GM03348 (cell line): ENCODE measurements at regions not wholly inside any gene's neighbourhood (a gene's known extent, or its start where the extent isn't known, plus 50 kb on each side); places are given as distances from the start of the nearest gene placed in this dataset.
A peak's percentile ranks its signal among the peaks of the same experiment; 100 is the strongest.

ENCODE experiments used
- DNase-seq: peaks from one replicate; pipeline ENCODE4 v3.0.0; 2012; ENCODE audit warnings: low spot score

DNA sequence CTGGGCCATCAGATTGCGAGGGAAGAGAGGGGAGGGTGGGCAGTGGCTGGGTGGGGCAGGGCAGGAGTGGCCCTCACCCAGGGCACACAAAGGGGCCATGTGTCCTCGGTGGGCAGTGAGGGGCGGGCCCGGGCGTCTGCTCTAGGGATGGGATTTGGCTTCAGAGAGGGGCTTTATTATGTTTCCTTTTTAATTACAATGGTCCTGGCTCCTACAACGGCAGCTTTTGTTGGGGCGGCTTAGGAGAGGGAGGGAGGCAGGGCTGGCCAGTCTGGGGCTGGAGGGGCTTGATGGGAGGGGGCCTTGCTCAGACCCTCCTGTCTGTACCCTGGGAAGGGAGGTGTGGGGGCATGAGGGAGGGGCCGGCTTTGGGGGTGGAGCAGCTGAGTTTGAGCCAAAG is 102.8 kb upstream of the WNT4 start:
- DNase-seq: no peak

DNA sequence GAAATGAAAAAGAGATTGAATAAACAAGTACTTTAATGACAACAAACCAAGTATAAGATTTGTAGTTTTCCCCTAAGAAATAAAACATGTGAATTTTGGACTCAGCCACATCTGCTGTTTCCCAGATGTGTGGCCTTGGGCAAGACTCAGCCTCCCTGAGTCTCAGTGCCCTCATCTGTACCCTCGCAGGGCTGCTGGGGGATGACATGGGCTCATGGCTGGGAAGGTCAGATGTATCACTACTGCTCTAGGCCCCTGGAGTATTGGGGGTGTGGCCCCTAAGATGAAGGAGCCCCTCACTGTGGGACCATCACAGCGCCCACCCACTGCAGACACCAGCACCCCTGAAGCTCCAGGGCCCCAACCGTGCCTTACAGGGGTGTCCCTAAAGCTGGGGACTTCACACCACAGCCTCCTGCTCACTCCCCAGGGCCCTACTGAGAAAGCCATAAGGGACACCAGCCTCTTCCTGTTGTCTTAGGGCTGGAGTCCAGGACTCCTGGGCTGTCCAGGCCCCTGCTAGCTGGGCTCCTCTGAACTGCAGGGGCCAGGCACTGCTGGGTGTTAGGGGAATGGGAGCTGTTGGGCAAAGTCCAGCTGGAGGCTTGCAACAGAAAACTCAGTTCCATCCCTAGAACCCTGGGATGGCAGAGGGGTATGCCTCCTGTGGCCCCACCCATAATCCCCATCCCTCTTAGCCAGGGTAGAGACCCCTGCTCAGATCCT is 104.0 kb upstream of the WNT4 start:
- DNase-seq: no peak

DNA sequence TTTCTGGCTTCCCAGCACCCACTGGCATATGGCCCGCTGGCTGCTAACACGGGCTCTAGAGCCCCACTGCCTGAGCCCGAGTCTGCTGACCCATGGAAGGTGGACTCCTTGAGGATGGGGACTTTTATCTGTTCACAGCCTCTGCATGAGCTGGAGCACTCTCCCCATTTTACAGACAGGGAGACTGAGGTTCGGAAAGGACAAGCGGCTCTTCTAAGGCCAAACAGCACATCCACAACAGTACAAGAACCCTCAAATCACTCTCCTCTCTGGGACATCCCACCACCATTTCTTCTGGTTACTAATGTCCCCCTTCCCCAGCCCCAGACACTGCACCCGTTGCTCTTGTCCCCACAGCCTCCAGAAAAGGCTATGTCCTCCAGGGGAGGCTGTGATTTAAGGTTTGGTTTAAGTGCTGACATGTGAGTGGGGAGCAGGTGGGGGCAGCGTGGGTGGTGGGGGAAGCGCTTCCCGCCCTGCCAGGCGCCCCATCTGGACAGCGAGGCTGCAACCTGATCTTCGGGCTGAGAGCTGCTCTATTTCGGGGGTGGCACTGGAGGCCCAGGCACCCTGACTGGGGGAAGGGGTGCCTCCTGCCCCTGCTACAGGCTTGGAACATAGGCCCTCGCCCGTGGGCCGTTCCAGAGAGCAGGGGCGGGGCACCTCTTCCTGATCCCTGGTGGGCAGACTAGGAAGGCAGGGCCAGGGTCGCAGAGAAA is 104.8 kb upstream of the WNT4 start:
- no peak for DNase-seq

DNA sequence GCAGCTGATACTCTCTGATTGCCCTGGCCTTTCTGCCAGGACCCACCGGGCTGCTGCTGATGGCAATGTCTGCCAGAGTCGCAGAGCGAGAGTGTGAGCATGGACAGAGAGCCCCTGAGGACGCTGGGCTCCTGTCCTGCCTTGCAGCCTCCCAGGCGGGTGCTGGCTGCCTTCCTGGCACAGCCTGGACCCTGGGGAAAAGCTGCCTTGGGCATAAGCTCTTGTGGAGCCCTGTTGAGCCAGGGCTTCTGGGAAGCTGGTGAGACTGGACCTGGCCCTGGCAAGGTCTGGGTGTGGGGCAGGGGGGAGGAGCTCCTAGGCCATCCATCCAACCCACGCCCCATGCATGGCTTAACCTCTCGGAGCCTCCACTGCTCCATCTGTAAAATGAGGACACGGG is 105.8 kb upstream of the WNT4 start:
- no peak for DNase-seq

DNA sequence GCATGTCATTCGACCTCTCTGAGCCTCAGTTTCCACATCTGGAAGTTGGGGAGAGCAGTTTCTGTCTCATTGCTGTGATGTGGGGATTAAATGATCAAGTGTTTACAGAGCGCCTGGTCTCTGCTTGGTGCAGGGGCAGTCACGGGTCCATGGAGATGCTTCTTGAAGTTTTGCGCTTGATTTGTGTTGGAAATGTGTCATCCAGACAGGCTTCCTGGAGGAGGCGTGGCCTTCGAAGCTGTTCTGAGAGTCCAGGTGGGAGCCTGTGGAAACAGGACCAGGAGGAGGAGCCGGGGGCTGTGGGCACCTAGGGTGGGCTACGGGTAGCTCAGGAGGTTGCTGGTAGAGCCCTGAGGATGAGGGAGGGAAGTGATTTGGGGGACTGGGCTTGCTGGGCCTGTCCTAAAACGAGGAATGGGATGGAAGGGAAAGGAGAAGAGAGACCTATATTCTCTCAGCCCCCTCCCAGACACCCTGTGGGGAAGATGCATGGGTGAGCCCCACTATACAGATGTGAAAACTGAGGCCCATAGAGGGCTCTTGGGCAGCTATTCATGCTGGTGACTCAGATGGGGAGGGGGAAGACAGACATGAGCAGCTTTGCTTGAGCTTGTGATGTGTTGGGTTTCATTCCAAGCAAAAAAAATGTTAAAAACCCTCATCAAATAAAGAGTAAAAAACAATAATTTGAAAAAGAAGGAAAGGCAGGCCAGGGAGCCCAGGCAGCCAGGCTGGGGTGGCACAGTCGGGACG is 107.2 kb upstream of the WNT4 start:
- DNase-seq: peak; percentile 34

DNA sequence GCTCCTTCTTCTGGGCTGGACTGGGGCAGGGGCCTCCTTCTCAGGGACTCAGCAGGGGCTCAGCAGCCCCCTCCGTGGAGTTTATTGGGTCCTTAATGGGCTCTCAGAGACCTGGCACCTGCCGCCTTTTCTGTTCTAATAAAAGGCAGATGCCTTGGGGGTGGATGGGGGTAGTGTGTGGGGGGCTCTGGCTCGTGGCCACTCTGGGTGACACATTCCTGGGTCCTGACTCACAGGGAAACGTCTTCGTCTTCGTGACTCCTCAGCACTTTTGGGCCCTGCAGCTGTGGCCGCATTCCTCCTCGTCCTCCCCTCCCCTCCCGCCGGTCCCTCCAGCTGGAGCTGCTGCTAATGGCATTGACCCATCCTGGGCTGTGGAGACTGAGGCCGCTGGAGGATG is 107.8 kb upstream of the WNT4 start:
- DNase-seq: peak; percentile 72

DNA sequence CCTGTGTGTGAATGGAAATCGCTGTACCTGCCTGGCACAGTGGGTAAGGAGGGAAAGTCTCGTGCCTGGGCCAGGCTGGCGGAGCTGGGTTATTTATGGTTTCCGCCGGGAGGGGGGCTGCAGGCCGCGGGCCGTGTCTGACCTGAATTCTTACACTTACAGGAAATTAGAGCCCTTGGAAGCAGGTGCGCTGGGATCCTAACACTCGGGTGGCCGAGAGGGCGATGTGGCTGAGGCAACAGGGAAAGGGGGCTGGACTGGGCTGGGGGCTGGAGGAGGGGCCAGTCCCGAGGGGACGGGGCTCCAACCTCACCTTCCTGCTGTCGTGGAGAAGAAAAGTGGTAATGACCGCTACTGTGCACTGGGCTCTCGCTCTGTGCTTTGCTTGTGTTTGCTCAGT is 109.4 kb upstream of the WNT4 start:
- DNase-seq: no peak

DNA sequence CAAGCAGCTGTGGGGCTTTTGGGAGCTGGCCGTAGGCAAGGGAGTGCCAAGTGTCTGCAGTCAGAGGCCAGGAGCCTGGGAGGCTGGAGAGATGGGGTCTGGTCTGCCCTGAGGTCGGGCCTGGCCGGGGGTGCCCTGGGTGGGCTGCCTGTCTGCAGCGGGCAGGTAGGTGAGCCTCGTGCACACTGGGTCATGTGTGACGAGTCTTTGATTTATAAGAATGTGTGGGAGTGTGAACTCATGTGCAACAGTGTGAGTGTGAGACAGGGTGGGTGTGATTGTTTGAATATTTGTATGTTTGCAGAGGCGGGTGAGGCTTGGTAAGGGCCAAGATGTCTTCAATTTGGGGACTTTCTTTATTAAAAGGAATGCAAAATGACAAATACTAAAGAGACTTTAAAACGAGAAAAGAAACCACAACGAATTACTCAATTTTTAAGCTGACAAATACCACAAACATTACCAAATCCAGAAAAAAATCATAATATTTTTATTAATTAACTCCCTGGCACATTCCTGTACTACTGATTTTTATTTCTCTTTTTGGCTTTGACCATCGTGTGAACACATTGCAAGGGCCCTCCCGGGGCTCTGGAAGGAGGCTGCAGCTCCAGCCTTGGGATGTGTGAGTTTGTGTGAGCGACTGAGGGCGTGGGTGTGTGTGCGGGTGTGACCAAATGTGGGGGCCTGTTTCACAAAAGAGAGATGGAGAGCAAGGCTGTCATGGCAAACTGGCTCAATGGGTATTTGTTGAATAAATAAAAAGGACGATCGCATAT is 110.3 kb upstream of the WNT4 start:
- peak; percentile 67 for DNase-seq

DNA sequence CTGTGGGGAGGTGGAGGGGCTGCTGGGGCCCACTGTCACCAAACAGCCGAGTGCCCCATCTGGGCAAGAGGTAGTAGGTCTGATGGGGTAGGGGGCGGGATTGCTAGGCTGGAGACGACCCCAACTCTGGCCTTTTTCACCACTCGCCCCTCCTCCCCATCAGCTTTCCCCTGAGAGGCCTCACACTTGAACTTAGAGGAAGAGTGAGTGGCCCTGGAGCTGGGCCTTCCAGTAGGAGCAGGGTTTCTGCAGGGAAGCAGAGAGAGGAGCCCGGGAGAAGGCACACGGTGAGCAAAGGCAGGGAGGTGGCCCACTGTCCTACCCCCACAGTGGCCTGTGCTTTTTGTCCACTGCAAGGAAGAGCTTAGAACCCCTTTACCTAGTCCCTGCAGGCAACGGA is 111.9 kb upstream of the WNT4 start:
- no peak for DNase-seq

DNA sequence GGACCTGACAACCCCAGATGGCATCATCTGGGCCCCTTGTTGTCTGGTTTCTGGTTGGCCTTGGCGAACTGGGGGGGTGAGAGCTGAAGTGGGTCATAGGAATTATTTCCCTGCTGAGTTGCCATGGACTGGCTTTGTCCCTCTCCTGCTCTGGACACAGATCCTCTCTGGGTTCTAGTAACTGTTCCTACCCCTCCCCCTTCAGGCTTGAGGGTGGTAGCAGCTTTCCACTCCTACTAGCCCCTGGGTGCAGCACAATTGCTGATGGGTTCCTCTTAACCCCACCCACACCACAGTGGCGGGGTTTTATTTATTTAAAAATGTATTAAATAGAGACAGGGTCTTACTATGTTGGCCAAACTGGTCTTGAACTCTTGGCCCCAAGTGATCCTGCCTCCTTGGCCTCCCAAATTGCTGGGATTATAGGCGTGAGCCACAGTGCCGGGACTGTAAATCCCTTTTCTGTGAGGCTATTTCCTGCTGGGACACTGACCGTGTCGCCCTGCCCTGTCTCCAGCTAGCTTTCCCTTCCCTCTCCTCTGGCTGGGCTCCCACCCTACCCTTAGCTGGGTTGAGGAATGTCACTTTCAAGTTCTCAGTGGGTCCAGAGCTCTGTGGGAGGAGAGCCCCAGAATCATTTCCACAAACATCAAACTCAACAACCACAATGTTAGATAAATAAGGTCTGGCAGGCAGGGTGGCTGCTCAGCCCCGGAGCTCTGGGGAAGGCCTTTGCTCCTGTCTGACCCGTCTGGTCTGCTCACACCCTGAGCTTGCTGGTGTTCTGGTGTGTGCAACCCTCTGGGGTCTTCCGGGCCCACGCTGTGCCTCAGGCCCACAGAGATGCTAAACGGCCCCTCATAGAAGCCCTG is 112.7 kb upstream of the WNT4 start:
- DNase-seq: no peak

DNA sequence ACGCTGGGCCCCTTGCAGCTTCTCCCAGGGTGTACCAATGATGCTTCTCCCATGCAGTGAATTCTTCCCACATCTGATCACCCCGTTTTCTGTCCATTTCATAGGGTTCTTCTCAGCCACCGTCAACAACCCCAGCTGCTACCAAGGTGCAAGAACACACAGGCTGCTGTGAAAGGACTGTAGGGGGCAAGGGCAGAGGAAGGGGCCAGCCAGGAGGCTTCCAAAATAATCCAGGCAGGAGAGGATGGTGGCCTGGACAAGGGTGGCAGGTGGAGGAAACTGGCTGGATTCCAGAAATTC is 113.3 kb upstream of the WNT4 start:
- no peak for DNase-seq

DNA sequence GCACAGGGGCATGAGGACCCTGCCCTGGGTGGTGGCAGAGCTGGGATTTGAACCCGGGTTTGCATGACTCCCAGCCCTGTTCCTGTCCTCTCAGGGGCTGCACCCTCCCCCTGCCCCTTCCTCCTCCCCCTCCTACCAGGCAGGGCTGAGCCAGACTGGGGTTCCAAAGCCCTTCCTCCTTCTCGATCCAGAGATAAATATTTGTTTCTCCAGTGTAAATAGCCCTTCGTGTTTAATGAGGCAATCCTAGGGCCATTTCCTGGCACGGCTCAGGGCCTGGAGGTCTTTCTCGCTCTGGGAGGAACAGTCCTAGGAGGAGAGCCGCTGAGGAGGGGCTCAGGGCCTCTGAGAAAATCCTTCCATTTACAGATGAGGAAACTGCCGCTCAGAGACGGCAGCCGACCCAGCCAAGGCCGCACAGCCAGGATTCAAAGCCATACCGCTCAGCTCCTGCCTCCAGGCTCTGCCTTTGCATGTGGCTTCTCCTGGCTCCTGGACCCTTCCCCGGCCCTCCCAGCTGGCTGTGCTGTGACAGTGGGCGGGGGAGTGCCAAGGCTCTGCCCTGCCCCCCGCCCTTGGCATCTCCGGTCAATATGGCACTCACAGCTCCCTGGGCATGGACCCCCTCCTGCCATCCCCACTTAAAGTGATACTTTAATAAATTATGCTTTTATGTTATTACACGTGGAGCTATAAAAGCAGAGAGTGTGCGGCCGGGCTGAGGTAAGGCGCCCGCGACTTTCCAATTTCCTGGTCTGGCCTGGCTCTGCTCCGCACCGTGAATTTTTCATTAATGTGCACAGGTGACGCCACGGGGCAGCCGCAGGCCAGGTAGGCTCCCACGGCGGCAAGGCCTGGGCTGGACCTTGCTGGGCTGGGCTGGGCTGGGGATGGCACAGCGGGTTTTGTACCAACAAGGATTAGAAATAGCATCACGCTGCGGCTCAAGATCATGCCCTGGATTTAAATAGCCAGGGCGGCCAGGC is 114.7 kb upstream of the WNT4 start:
- no peak for DNase-seq

DNA sequence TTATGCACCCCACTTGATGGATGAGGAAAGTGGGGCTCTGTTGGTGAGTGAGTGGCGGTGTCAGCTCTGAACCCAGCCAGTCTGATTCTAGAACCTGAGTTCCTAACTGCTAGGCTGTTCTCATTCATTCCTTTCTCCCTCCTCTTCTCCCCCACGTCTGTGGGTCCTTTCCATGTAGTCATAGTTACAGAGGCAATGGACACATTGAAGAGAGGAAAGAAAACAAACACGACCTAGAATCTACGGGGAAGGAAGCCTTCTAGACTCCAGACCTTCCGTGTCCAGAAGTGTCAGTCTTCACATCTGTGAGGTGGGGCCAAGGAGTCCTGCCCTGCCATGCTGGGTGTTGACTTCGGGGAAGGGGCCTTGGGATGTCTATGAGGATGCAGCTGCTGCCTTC is 115.8 kb upstream of the WNT4 start:
- DNase-seq: no peak

DNA sequence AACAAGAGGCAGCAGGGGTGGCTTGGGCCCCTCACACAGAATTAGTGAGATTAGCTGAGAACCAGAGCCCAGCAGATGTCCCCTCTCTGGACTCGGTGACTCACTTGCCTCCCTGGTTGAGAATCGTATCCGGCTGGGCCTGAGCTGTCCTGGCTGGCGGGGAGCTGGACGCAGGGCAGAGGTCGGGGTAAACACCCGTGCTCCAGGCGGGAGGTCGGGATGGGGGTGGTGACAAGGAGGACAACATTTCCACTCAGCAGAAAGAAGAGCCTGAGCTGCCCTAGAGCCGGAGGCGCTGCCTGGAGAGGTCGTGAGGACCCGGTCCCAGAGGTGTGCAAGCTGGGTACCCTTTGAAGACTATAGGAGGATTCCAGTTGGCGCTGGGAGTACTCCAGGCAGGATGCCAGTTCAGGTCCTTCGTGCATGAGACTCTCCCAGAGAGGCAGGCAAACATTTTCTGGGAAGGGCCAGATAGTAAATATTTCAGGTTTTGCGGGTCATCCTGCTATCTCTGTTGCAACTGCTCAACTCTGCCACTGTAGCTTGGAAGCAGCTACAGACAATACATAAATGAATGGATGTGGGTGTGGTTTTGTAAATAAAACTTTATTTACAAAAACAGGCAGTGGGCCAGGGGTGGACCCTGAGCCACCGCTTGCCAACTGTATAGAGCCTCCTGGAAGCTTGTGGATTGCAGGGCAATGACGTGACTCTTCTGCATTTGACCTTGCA is 116.8 kb upstream of the WNT4 start:
- DNase-seq: no peak

DNA sequence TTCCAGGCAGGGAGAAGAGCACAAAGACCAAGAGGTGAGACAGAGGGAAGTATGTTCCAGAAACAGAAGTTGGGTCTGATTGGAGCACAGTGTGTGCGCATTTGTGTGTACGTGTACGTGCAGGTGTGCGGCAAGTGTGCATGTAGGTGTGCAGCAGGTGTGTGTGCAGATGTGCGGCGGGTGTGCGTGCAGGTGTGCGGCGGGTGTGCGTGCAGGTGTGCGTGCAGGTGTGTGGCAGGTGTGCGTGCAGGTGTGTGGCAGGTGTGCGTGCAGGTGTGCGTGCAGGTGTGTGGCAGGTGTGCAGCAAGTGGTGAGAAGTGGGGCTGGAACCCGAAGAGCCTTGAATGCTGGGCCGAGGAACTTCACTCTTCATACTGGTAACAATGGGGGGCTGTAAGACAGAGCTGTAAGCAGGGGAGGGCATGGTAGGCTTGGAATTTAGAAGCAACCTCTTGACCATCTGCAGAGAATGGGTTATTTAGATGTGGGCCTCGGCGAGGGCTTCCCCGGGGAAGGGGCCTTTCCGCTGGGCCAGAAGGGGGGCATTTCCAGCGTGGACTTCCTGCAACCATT is 118.0 kb upstream of the WNT4 start:
- no peak for DNase-seq

DNA sequence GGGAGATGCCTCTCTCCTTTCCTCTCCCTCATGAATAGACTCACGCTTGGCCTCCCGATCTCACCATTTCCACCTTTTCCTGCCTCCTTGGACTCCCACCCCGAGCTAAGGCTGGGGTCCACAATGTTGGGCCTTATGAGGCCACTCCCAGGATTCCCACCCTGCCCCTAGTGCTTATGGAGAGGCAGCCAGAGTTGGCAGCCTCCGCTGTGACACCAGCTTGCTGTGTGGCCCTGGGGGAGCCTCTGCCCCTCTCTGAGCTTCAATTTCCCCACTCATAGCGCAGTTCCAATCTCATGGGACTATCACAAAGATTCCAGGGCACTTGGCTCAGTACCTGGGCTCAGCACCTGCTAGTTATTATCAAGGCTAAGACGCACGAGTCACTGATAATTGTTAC is 118.7 kb upstream of the WNT4 start:
- no peak for DNase-seq

DNA sequence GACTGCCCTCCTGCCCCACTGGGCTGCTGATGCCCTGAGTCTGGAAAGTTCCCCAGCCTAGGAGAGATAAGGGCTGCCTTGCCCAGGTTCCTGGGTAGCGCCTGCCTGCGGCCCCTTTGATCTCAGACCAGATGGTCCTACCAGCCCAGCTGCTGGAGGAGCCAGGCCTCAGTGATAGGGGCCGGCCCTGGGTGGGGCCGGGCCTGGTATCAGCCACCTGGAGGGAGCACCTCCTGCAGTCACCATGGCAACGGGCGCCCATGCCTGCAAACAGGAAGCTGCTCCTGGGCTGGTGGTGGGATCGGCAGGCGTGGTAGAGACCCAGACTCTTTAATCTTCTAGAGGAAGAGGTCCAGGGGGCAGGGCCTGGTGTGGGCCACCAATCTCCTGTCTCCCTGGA is 119.7 kb upstream of the WNT4 start:
- no peak for DNase-seq

DNA sequence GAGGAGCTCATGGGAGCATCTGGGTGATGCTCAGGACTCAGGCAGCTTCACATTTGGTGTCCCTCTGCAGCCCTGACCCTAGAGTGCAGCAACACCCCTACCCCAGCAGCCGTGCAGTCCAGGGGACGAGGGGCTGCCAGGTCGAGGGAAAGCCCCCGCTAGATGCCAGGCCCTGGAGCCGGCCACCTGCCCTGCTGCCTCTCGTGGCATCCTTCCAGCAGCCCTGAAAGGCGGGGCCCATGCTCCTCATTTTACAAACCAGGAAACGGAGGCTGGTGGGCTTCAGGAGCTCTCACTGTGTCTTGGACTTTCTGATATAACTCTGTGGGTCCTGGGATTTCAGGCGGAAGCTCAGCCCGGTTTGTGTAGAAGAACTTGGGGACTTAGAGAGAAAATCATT is 120.5 kb upstream of the WNT4 start:
- no peak for DNase-seq
